GM23338 (cell line): ENCODE measurements at regions not wholly inside any gene's neighbourhood (a gene's known extent, or its start where the extent isn't known, plus 50 kb on each side); places are given as distances from the start of the nearest gene placed in this dataset.

Experiments used
- ATAC-seq: fragments of 200-7000 bp; cut with Tn5 transposase; 3 replicates; pipeline ENCODE4 v1.9.1; 2020
- DNase-seq: peaks from one replicate; pipeline ENCODE4 v3.0.0-alpha.2; 2015; ENCODE audit warnings: low spot score
- H2AFZ ChIP-seq: fragments of 200-600 bp; sonication (generic); 2 replicates; pipeline ENCODE4 v1.8.0; 2016; ENCODE audit warnings: antibody characterized with exemption, mild to moderate bottlenecking, moderate library complexity
- H3F3A ChIP-seq: fragments of 200-600 bp; sonication (generic); replicated peaks from 2 replicates; pipeline ENCODE4 v1.8.0; 2017; ENCODE audit warnings: antibody characterized with exemption, mixed run types, low read depth
- H3K27ac ChIP-seq: fragments of 200-600 bp; sonication (generic); 2 replicates; pipeline ENCODE4 v1.6.1; 2016; ENCODE audit warnings: low read depth
- H3K27me3 ChIP-seq: fragments of 200-600 bp; sonication (generic); 2 replicates; pipeline ENCODE4 v1.8.0; 2016; ENCODE audit warnings: mild to moderate bottlenecking, mixed run types, moderate library complexity; ENCODE audit not compliant: insufficient read depth
- H3K36me3 ChIP-seq: fragments of 200-600 bp; sonication (generic); 2 replicates; pipeline ENCODE4 v1.8.0; 2016; ENCODE audit warnings: mild to moderate bottlenecking; ENCODE audit not compliant: insufficient read depth
- H3K4me1 ChIP-seq: fragments of 200-600 bp; sonication (generic); 2 replicates; pipeline ENCODE4 v1.8.0; 2016; ENCODE audit warnings: mild to moderate bottlenecking, moderate library complexity; ENCODE audit not compliant: insufficient read depth
- H3K4me2 ChIP-seq: fragments of 200-600 bp; sonication (generic); 2 replicates; pipeline ENCODE4 v1.7.1; 2017; ENCODE audit warnings: mixed run types
- H3K4me3 ChIP-seq: fragments of 200-600 bp; sonication (generic); 2 replicates; pipeline ENCODE4 v1.6.1; 2016; ENCODE audit warnings: mixed run types
- H3K79me2 ChIP-seq: fragments of 200-600 bp; sonication (generic); replicated peaks from 2 replicates; pipeline ENCODE4 v1.8.0; 2017; ENCODE audit warnings: mild to moderate bottlenecking; ENCODE audit not compliant: insufficient read depth
- H3K9me2 ChIP-seq: fragments of 200-600 bp; sonication (generic); 2 replicates; pipeline ENCODE4 v1.8.0; 2017; ENCODE audit not compliant: insufficient read depth
- H4K20me1 ChIP-seq: fragments of 200-600 bp; sonication (generic); replicated peaks from 2 replicates; pipeline ENCODE4 v1.8.0; 2017; ENCODE audit warnings: mild to moderate bottlenecking; ENCODE audit not compliant: insufficient read depth
- H3K27ac Mint-ChIP-seq: 2 replicates; pipeline ENCODE4 v1.8.0; 2020; ENCODE audit warnings: inconsistent platforms, mild to moderate bottlenecking, moderate library complexity, mixed read lengths
- H3K27me3 Mint-ChIP-seq: 3 replicates; pipeline ENCODE4 v1.8.0; 2022; ENCODE audit warnings: low read depth, mild to moderate bottlenecking, moderate library complexity, mixed read lengths, inconsistent platforms; ENCODE audit not compliant: insufficient read depth, poor library complexity
- H3K36me3 Mint-ChIP-seq: 3 replicates; pipeline ENCODE4 v1.8.0; 2021; ENCODE audit warnings: low read depth, mild to moderate bottlenecking, inconsistent platforms, moderate library complexity, mixed read lengths
- H3K4me1 Mint-ChIP-seq: 3 replicates; pipeline ENCODE4 v1.8.0; 2020; ENCODE audit warnings: mild to moderate bottlenecking, inconsistent platforms, mixed read lengths
- H3K4me3 Mint-ChIP-seq: 3 replicates; pipeline ENCODE4 v1.8.0; 2021; ENCODE audit warnings: moderate library complexity, mild to moderate bottlenecking, inconsistent platforms, mixed read lengths
- H3K9me3 Mint-ChIP-seq: 3 replicates; pipeline ENCODE4 v1.8.0; 2020; ENCODE audit warnings: moderate library complexity, mild to moderate bottlenecking, inconsistent platforms, mixed read lengths
- CREB1 ChIP-seq: fragments of 250-450 bp; sonication (Bioruptor Pico); IDR thresholded peaks from 2 replicates; pipeline ENCODE4 v1.5.0; 2020; ENCODE audit warnings: low read depth, mild to moderate bottlenecking, moderate library complexity
- EZH2 ChIP-seq: fragments of 200-600 bp; sonication (generic); IDR thresholded peaks from one replicate; pipeline ENCODE4 v1.8.0; 2017; ENCODE audit warnings: antibody characterized with exemption, mild to moderate bottlenecking, low read depth; ENCODE audit not compliant: unreplicated experiment
- EZH2phosphoT487 ChIP-seq: fragments of 200-600 bp; sonication (generic); IDR thresholded peaks from one replicate; pipeline ENCODE4 v1.8.1; 2018; ENCODE audit warnings: antibody characterized with exemption; ENCODE audit not compliant: unreplicated experiment
- JUNB ChIP-seq: IDR thresholded peaks from one replicate; pipeline ENCODE4 v1.6.1; 2016; ENCODE audit warnings: antibody characterized with exemption; ENCODE audit not compliant: unreplicated experiment
- NANOG ChIP-seq: IDR thresholded peaks from 2 replicates; pipeline ENCODE4 v1.6.1; 2016; ENCODE audit warnings: antibody characterized with exemption, borderline replicate concordance
- POLR2AphosphoS5 ChIP-seq: IDR thresholded peaks from 2 replicates; pipeline ENCODE4 v1.6.1; 2016; ENCODE audit warnings: antibody characterized with exemption, low read depth
- STAT1 ChIP-seq: IDR thresholded peaks from one replicate; pipeline ENCODE4 v1.6.1; 2016; ENCODE audit warnings: antibody characterized with exemption; ENCODE audit not compliant: unreplicated experiment
- ZNF114 ChIP-seq: fragments of 250-450 bp; sonication (Bioruptor Pico); IDR thresholded peaks from 2 replicates; pipeline ENCODE4 v1.5.0; 2020; ENCODE audit warnings: mild to moderate bottlenecking, moderate library complexity
- ZNF331 ChIP-seq: fragments of 250-450 bp; sonication (Bioruptor Pico); IDR thresholded peaks from 2 replicates; pipeline ENCODE4 v1.5.0; 2020; ENCODE audit warnings: low read depth, mild to moderate bottlenecking, moderate library complexity
- TF ChIP-seq, protein P1 (sequence below), 2 experiments: fragments of 200-600 bp in 1 of 2; sonication (generic) in 1 of 2; conservative IDR thresholded peaks; 2 replicates each; pipeline versions ENCODE4 v1.5.1 to v1.6.1; 2016 to 2017; ENCODE audit warnings: antibody characterized with exemption in 2 of 2, low read depth in 2 of 2, mild to moderate bottlenecking in 2 of 2, moderate library complexity in 1 of 2
- TF ChIP-seq, protein P2 (sequence below): IDR thresholded peaks from one replicate; pipeline ENCODE4 v1.6.1; 2018; ENCODE audit warnings: antibody characterized with exemption; ENCODE audit not compliant: unreplicated experiment
- TF ChIP-seq, protein P3 (sequence below): IDR thresholded peaks from 2 replicates; pipeline ENCODE4 v1.6.1; 2016; ENCODE audit warnings: antibody characterized with exemption

DNA sequence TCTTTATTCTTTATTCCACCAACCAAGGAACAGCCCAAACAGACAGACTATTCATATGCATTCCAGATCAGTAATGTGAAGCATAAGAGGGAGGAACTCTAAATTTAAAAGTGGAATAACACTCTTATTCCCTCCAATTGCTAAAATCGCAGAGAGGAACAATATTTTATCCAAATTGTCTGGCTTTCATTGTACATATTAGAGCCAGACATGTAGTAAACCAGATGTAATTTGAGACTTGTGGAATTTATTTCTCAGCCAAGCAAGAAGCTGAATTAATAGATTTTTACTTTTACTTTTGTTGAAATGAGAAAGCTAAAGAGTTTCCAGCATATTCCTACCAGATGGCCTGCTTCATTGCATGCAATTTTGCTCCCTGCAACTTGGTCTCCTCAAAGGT, 674.6 kb upstream of the SLIT2 start:
- H3K79me2 ChIP-seq, result no peaks in the 10 kb centered on the region
- no peak for DNase-seq
- Mint-ChIP-seq H3K36me3 (no peaks in the 10 kb centered on the region), H3K4me1 (peaks cover 4% of the 10 kb centered on the region; the same call in 1 of the 3 replicates), H3K9me3 (no peaks in the 10 kb centered on the region), H3K27me3 (no peaks in the 10 kb centered on the region), H3K4me3 (no peak overlapping the region), H3K27ac (no peak overlapping the region)
- no peaks in the 10 kb centered on the region for H3K9me2 ChIP-seq
- H3K27me3 ChIP-seq, result no peaks in the 10 kb centered on the region
- no peak overlapping the region for H3K4me3 ChIP-seq
- H4K20me1 ChIP-seq, result no peaks in the 10 kb centered on the region
- no peaks in the 10 kb centered on the region for H3K4me1 ChIP-seq
- TF ChIP-seq ZNF331 (CRISPR knock-in tag), result no peak
- ATAC-seq, result no peak
- H3F3A ChIP-seq, result no peaks in the 10 kb centered on the region
- no peak overlapping the region for H3K27ac ChIP-seq
- H3K4me2 ChIP-seq, result no peak overlapping the region
- no peaks in the 10 kb centered on the region for H3K36me3 ChIP-seq
- no peak overlapping the region for H2AFZ ChIP-seq

DNA sequence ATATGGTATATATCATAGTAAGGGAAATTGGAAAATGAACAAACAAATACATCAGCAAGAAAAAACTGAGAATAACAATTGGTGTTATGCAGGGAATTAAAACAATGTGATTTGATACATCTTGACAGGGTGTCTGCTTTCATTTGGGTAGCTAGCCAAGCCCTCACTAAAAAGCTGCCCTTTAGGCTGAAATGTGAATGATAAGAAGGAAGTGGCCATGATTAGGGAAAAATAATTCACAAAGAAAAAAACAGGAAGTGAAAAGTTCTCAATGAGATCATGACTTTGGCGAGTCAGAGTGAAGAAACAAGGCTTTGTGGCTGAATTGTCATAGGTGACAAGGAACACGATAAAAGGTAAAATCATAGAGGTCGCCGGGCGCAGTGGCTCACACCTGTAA, 675.8 kb upstream of the SLIT2 start:
- no peak for DNase-seq
- no peak overlapping the region for H3K4me3 Mint-ChIP-seq
- H3K27ac Mint-ChIP-seq, result peak overlapping the region; percentile 37; the same call in 1 of the 2 replicates
- H4K20me1 ChIP-seq, result no peaks in the 10 kb centered on the region
- H3K36me3 ChIP-seq, result no peaks in the 10 kb centered on the region
- peaks cover 4% of the 10 kb centered on the region; the same call in 1 of the 3 replicates for H3K4me1 Mint-ChIP-seq
- H3K79me2 ChIP-seq, result no peaks in the 10 kb centered on the region
- no peaks in the 10 kb centered on the region for H3K36me3 Mint-ChIP-seq
- H3F3A ChIP-seq, result no peaks in the 10 kb centered on the region
- H3K27me3 Mint-ChIP-seq, result no peaks in the 10 kb centered on the region
- TF ChIP-seq EZH2, result no peak
- TF ChIP-seq, protein P1, sequence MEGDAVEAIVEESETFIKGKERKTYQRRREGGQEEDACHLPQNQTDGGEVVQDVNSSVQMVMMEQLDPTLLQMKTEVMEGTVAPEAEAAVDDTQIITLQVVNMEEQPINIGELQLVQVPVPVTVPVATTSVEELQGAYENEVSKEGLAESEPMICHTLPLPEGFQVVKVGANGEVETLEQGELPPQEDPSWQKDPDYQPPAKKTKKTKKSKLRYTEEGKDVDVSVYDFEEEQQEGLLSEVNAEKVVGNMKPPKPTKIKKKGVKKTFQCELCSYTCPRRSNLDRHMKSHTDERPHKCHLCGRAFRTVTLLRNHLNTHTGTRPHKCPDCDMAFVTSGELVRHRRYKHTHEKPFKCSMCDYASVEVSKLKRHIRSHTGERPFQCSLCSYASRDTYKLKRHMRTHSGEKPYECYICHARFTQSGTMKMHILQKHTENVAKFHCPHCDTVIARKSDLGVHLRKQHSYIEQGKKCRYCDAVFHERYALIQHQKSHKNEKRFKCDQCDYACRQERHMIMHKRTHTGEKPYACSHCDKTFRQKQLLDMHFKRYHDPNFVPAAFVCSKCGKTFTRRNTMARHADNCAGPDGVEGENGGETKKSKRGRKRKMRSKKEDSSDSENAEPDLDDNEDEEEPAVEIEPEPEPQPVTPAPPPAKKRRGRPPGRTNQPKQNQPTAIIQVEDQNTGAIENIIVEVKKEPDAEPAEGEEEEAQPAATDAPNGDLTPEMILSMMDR (conservative IDR thresholded peaks at IDR 0.05; ENCODE audit: low read depth in 2 of 2), result no peak
- no peak for TF ChIP-seq POLR2AphosphoS5
- no peak for TF ChIP-seq EZH2phosphoT487
- TF ChIP-seq JUNB, result no peak
- TF ChIP-seq ZNF331 (CRISPR knock-in tag), result no peak
- no peak for TF ChIP-seq STAT1
- no peak overlapping the region for H3K4me3 ChIP-seq
- H3K9me3 Mint-ChIP-seq, result no peaks in the 10 kb centered on the region
- H2AFZ ChIP-seq, result no peak overlapping the region; the same call in 1 of the 2 replicates
- no peak overlapping the region for H3K27ac ChIP-seq
- no peaks in the 10 kb centered on the region for H3K4me1 ChIP-seq
- H3K4me2 ChIP-seq, result no peak overlapping the region
- H3K9me2 ChIP-seq, result no peaks in the 10 kb centered on the region
- no peak for ATAC-seq
- no peaks in the 10 kb centered on the region for H3K27me3 ChIP-seq

DNA sequence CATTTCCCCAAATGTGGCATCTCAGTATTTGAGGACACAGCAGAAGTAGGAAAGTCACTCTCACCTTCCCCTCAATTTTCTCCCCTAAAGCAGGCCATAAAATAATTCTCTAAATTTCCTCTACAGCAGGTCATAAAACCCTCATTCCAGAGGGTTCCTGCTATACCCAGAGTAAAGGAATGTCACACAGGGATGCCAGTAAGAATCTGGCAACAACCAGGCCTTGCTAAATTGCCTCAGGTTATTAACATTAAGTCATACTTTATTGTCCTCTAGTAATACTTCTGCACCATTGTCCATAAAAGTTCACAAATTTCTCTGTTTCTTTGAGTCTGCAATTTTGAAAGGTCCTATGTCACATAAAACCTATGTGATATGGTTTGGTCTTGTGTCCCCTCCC, 685.7 kb upstream of the SLIT2 start:
- Histone ChIP-seq H4K20me1 (no peaks in the 10 kb centered on the region), H3K9me2 (peaks cover 5% of the 10 kb centered on the region; the same call in 1 of the 2 replicates), H3F3A (no peaks in the 10 kb centered on the region), H3K79me2 (no peaks in the 10 kb centered on the region), H3K36me3 (no peaks in the 10 kb centered on the region), H3K27me3 (no peaks in the 10 kb centered on the region), H3K27ac (no peak overlapping the region), H2AFZ (no peak overlapping the region), H3K4me1 (no peaks in the 10 kb centered on the region), H3K4me2 (no peak overlapping the region), H3K4me3 (no peak overlapping the region)
- no peak overlapping the region for H3K4me3 Mint-ChIP-seq
- H3K9me3 Mint-ChIP-seq, result peaks cover 3% of the 10 kb centered on the region; the same call in 2 of the 3 replicates
- ATAC-seq (no peak), DNase-seq (no peak)
- no peaks in the 10 kb centered on the region for H3K36me3 Mint-ChIP-seq
- no peaks in the 10 kb centered on the region for H3K27me3 Mint-ChIP-seq
- H3K4me1 Mint-ChIP-seq, result peaks cover 5% of the 10 kb centered on the region; the same call in 1 of the 3 replicates
- H3K27ac Mint-ChIP-seq, result no peak overlapping the region
- TF ChIP-seq EZH2phosphoT487, result no peak
- TF ChIP-seq, protein P2, sequence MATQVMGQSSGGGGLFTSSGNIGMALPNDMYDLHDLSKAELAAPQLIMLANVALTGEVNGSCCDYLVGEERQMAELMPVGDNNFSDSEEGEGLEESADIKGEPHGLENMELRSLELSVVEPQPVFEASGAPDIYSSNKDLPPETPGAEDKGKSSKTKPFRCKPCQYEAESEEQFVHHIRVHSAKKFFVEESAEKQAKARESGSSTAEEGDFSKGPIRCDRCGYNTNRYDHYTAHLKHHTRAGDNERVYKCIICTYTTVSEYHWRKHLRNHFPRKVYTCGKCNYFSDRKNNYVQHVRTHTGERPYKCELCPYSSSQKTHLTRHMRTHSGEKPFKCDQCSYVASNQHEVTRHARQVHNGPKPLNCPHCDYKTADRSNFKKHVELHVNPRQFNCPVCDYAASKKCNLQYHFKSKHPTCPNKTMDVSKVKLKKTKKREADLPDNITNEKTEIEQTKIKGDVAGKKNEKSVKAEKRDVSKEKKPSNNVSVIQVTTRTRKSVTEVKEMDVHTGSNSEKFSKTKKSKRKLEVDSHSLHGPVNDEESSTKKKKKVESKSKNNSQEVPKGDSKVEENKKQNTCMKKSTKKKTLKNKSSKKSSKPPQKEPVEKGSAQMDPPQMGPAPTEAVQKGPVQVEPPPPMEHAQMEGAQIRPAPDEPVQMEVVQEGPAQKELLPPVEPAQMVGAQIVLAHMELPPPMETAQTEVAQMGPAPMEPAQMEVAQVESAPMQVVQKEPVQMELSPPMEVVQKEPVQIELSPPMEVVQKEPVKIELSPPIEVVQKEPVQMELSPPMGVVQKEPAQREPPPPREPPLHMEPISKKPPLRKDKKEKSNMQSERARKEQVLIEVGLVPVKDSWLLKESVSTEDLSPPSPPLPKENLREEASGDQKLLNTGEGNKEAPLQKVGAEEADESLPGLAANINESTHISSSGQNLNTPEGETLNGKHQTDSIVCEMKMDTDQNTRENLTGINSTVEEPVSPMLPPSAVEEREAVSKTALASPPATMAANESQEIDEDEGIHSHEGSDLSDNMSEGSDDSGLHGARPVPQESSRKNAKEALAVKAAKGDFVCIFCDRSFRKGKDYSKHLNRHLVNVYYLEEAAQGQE, result no peak
- no peak for TF ChIP-seq STAT1
- TF ChIP-seq, protein P3, sequence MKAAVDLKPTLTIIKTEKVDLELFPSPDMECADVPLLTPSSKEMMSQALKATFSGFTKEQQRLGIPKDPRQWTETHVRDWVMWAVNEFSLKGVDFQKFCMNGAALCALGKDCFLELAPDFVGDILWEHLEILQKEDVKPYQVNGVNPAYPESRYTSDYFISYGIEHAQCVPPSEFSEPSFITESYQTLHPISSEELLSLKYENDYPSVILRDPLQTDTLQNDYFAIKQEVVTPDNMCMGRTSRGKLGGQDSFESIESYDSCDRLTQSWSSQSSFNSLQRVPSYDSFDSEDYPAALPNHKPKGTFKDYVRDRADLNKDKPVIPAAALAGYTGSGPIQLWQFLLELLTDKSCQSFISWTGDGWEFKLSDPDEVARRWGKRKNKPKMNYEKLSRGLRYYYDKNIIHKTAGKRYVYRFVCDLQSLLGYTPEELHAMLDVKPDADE, result no peak
- no peak for TF ChIP-seq ZNF331 (CRISPR knock-in tag)
- no peak for TF ChIP-seq ZNF114
- TF ChIP-seq NANOG, result no peak
- no peak for TF ChIP-seq POLR2AphosphoS5
- TF ChIP-seq CREB1, result no peak
- no peak for TF ChIP-seq EZH2
- TF ChIP-seq JUNB, result no peak
